ENCODE measurements at regions not wholly inside any gene's neighbourhood (a gene's known extent, or its start where the extent isn't known, plus 50 kb on each side); places are given as distances from the start of the nearest gene placed in this dataset.
"Not testable (repeated sequence)": the region's sequence is repeated elsewhere in the genome, so short reads cannot be mapped to it uniquely, and the experiment has no call there.

GRCh38 chr7:150045596-150045995 is 171.8 kb downstream of the ATP6V0E2 start:
- H3K9me3 ChIP-seq; DNase-seq; intact Hi-C loops (cut with DNase I); H3K27me3 ChIP-seq; ATAC-seq; H3K4me3 ChIP-seq; H3K27ac ChIP-seq; H3K36me3 ChIP-seq; H3K4me1 ChIP-seq: not testable (repeated sequence)
- TF ChIP-seq CTCF (IDR thresholded peaks at IDR 0.05), result peak in 3 of 4 donors; percentile 16 to 39 (median 35)
- WGBS (ENCODE audit: insufficient coverage, low coverage, low lambda C conversion rate, missing lambda C conversion rate), result 25% methylated on average over 2 of the region's 2 CpGs

GRCh38 chr7:150046290-150047194 is 172.8 kb downstream of the ATP6V0E2 start:
- H3K9me3 ChIP-seq; intact Hi-C loops (cut with DNase I); DNase-seq; H3K27ac ChIP-seq; H3K36me3 ChIP-seq; H3K27me3 ChIP-seq; H3K4me1 ChIP-seq: not testable (repeated sequence)
- H3K4me3 ChIP-seq, result peak overlapping the region in 2 of 3 donors; percentile 21 to 48
- peak; percentile 61 to 78 (median 68) for ATAC-seq
- WGBS (ENCODE audit: insufficient coverage, low coverage, low lambda C conversion rate, missing lambda C conversion rate), result 8% methylated on average over 5 of the region's 17 CpGs

GRCh38 chr7:150047329-150047728 is 173.6 kb downstream of the ATP6V0E2 start:
- H3K27me3 ChIP-seq; H3K4me1 ChIP-seq; H3K27ac ChIP-seq; intact Hi-C loops (cut with DNase I); H3K9me3 ChIP-seq; H3K36me3 ChIP-seq: not testable (repeated sequence)
- peak overlapping the region; percentile 21 to 48 (median 46) for H3K4me3 ChIP-seq
- DNase-seq (peak in 2 of 3 donors; percentile 20 to 50), ATAC-seq (peak; percentile 34 to 40 (median 39))
- 0% methylated on average over 4 of the region's 57 CpGs for WGBS (ENCODE audit: insufficient coverage, low coverage, low lambda C conversion rate, missing lambda C conversion rate)

- peak overlapping the region; percentile 31 to 48 (median 46) for H3K4me3 ChIP-seq
- H3K27ac ChIP-seq; H3K36me3 ChIP-seq; H3K4me1 ChIP-seq; intact Hi-C loops (cut with DNase I); H3K27me3 ChIP-seq; H3K9me3 ChIP-seq: not testable (repeated sequence)
- under 1% methylated on average over 26 of the region's 31 CpGs for WGBS (ENCODE audit: insufficient coverage, low coverage, low lambda C conversion rate, missing lambda C conversion rate)
- ATAC-seq, result peak in 1 of 4 donors; percentile 27
- DNase-seq, result peak in 1 of 3 donors; percentile 24
Observed at GRCh38 chr7:150047772-150048171, 174.0 kb downstream of the ATP6V0E2 start.

- 0% methylated on average over 5 of the region's 79 CpGs for WGBS (ENCODE audit: insufficient coverage, low coverage, low lambda C conversion rate, missing lambda C conversion rate)
- H3K4me1 ChIP-seq; intact Hi-C loops (cut with DNase I); H3K9me3 ChIP-seq; H3K36me3 ChIP-seq; H3K27me3 ChIP-seq; DNase-seq; H3K27ac ChIP-seq: not testable (repeated sequence)
- peak overlapping the region; percentile 31 to 48 (median 46) for H3K4me3 ChIP-seq
- peak; percentile 20 to 36 (median 32) for ATAC-seq
Observed at GRCh38 chr7:150048244-150049011, 174.7 kb downstream of the ATP6V0E2 start.

- ATAC-seq (peak; percentile 89 to 94 (median 92)), DNase-seq (peak in 2 of 3 donors; percentile 25 to 50)
- peak in 2 of 4 donors; percentile 29 to 32 for TF ChIP-seq CTCF (IDR thresholded peaks at IDR 0.05)
- H3K27me3 ChIP-seq; H3K4me1 ChIP-seq; H3K36me3 ChIP-seq; intact Hi-C loops (cut with DNase I); H3K9me3 ChIP-seq; H3K27ac ChIP-seq: not testable (repeated sequence)
- peak overlapping the region; percentile 31 to 48 (median 46) for H3K4me3 ChIP-seq
- WGBS (ENCODE audit: insufficient coverage, low coverage, low lambda C conversion rate, missing lambda C conversion rate), result 7% methylated on average over 11 of the region's 46 CpGs
Observed at GRCh38 chr7:150049012-150049655, 175.4 kb downstream of the ATP6V0E2 start.

GRCh38 chr7:150053396-150053795 is 179.6 kb downstream of the ATP6V0E2 start:
- DNase-seq; H3K4me3 ChIP-seq; H3K27me3 ChIP-seq; intact Hi-C loops (cut with DNase I); H3K27ac ChIP-seq; H3K36me3 ChIP-seq; ATAC-seq; H3K4me1 ChIP-seq; H3K9me3 ChIP-seq: not testable (repeated sequence)
- 70% methylated on average over 4 of the region's 5 CpGs for WGBS (ENCODE audit: insufficient coverage, low coverage, low lambda C conversion rate, missing lambda C conversion rate)

- H3K36me3 ChIP-seq; ATAC-seq; H3K4me1 ChIP-seq; H3K9me3 ChIP-seq; H3K27ac ChIP-seq; H3K27me3 ChIP-seq; intact Hi-C loops (cut with DNase I); H3K4me3 ChIP-seq; DNase-seq: not testable (repeated sequence)
- 72% methylated on average over 2 of the region's 3 CpGs for WGBS (ENCODE audit: insufficient coverage, low coverage, low lambda C conversion rate, missing lambda C conversion rate)
Observed at GRCh38 chr7:150054242-150054641, 180.5 kb downstream of the ATP6V0E2 start.

Measured in right lobe of liver (tissue), 6 donors.